ENCODE measurements at regions not wholly inside any gene's neighbourhood (a gene's known extent, or its start where the extent isn't known, plus 50 kb on each side); places are given as distances from the start of the nearest gene placed in this dataset.

DNA sequence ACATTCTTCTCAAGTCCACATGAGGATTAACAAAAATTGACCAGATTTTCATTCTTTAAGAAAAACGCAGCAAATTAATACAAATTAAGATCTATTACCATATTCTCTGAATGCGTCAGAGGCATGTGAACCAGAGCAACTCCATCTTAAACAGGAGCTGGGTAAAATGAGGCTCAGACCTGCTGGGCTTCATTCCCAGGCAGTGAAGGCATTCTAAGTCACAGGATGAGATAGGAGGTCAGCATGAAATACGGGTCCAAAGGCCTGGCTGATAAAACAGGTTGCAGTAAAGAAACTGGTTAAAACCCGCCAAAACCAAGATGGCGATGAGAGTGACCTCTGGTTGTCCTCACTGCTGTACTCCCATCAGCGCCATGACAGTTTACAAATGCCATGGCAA is 217.6 kb downstream of the RDH14 start:
- peaks cover 0 to 15% (median 0%) of the 10 kb centered on the region in 8 donors for H3K9me3 ChIP-seq
- 85 to 96% (median 86%) methylated on average over 6 of the region's 6 CpGs for WGBS, 5 donors
- intact Hi-C loops (cut with DNase I; ENCODE audit: low total_unique reads) = no loop called here
- no peak for DNase-seq
- no peaks in the 10 kb centered on the region for H3K4me1 ChIP-seq
- no peaks in the 10 kb centered on the region for H3K36me3 ChIP-seq
- H3K27ac ChIP-seq = no peak overlapping the region
- TF ChIP-seq POLR2A (IDR thresholded peaks at IDR 0.05) (no peak), POLR2AphosphoS5 (IDR thresholded peaks at IDR 0.05) (no peak)
- TF ChIP-seq, protein P1, sequence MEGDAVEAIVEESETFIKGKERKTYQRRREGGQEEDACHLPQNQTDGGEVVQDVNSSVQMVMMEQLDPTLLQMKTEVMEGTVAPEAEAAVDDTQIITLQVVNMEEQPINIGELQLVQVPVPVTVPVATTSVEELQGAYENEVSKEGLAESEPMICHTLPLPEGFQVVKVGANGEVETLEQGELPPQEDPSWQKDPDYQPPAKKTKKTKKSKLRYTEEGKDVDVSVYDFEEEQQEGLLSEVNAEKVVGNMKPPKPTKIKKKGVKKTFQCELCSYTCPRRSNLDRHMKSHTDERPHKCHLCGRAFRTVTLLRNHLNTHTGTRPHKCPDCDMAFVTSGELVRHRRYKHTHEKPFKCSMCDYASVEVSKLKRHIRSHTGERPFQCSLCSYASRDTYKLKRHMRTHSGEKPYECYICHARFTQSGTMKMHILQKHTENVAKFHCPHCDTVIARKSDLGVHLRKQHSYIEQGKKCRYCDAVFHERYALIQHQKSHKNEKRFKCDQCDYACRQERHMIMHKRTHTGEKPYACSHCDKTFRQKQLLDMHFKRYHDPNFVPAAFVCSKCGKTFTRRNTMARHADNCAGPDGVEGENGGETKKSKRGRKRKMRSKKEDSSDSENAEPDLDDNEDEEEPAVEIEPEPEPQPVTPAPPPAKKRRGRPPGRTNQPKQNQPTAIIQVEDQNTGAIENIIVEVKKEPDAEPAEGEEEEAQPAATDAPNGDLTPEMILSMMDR (IDR thresholded peaks at IDR 0.05 in 8 of 11, conservative IDR thresholded peaks at IDR 0.05 in 3 of 11) = no peak
- H3K27me3 ChIP-seq (replicated peaks in 1 of 7) = no peaks in the 10 kb centered on the region
- H3K4me3 ChIP-seq = no peak overlapping the region

- Histone ChIP-seq H3K36me3 (no peaks in the 10 kb centered on the region), H3K4me1 (no peaks in the 10 kb centered on the region), H3K4me3 (no peak overlapping the region), H3K27me3 (replicated peaks in 1 of 7) (no peaks in the 10 kb centered on the region), H3K27ac (no peak overlapping the region), H3K9me3 (peaks cover 0 to 15% (median 0%) of the 10 kb centered on the region in 8 donors)
- no peak for DNase-seq
- no peak for TF ChIP-seq POLR2AphosphoS5 (IDR thresholded peaks at IDR 0.05)
- TF ChIP-seq, protein P1 (IDR thresholded peaks at IDR 0.05 in 8 of 11, conservative IDR thresholded peaks at IDR 0.05 in 3 of 11) = no peak
- no peak for TF ChIP-seq POLR2A (IDR thresholded peaks at IDR 0.05)
- intact Hi-C loops (cut with DNase I; ENCODE audit: low total_unique reads) = no loop called here
- WGBS, 5 donors = 59 to 85% (median 78%) methylated on average over 1 of the region's 1 CpG
These were observed 221.1 kb downstream of the RDH14 start for GRCh38 chr2:18339326-18339725.

- H3K4me3 ChIP-seq = no peak overlapping the region
These were observed 223.5 kb downstream of the RDH14 start for GRCh38 chr2:18336975-18337374.

GRCh38 chr2:18332477-18332876 is 228.0 kb downstream of the RDH14 start:
- TF ChIP-seq POLR2A (IDR thresholded peaks at IDR 0.05) = no peak
- TF ChIP-seq, protein P1 (IDR thresholded peaks at IDR 0.05 in 8 of 11, conservative IDR thresholded peaks at IDR 0.05 in 3 of 11) = no peak
- TF ChIP-seq POLR2AphosphoS5 (IDR thresholded peaks at IDR 0.05) = no peak
- Histone ChIP-seq H3K27me3 (replicated peaks in 1 of 7) (peaks cover 0 to 4% (median 0%) of the 10 kb centered on the region in 7 donors), H3K9me3 (no peaks in the 10 kb centered on the region), H3K27ac (no peak overlapping the region), H3K4me1 (no peaks in the 10 kb centered on the region), H3K4me3 (no peak overlapping the region), H3K36me3 (no peaks in the 10 kb centered on the region)
- WGBS, 5 donors = 83 to 89% (median 84%) methylated on average over 5 to 6 of the region's 6 CpGs
- peak; percentile 69 for DNase-seq
- intact Hi-C loops (cut with DNase I; ENCODE audit: low total_unique reads) = no loop called here

More at GRCh38 chr2:18336975-18337374, 223.5 kb downstream of the RDH14 start:
- Histone ChIP-seq H3K4me1 (no peaks in the 10 kb centered on the region), H3K27me3 (replicated peaks in 1 of 7) (peaks cover 0 to 4% (median 0%) of the 10 kb centered on the region in 7 donors), H3K27ac (no peak overlapping the region), H3K9me3 (peaks cover 0 to 9% (median 0%) of the 10 kb centered on the region in 8 donors), H3K36me3 (no peaks in the 10 kb centered on the region)
- intact Hi-C loops (cut with DNase I; ENCODE audit: low total_unique reads) = no loop called here
- no peak for TF ChIP-seq POLR2AphosphoS5 (IDR thresholded peaks at IDR 0.05)
- TF ChIP-seq POLR2A (IDR thresholded peaks at IDR 0.05) = no peak
- TF ChIP-seq, protein P1 (IDR thresholded peaks at IDR 0.05 in 8 of 11, conservative IDR thresholded peaks at IDR 0.05 in 3 of 11) = no peak
- no peak for DNase-seq
- WGBS, 5 donors = 16 to 46% (median 27%) methylated on average over 2 of the region's 2 CpGs

Measured in spleen (tissue), 11 donors.